Spinal cord (tissue), 9 donors: ENCODE measurements at regions not wholly inside any gene's neighbourhood (a gene's known extent, or its start where the extent isn't known, plus 50 kb on each side); places are given as distances from the start of the nearest gene placed in this dataset.

Experiments used
- DNase-seq, 6 donors: peaks; one replicate each; pipeline versions ENCODE4 v3.0.0 to v3.0.0-alpha.2; 2013 to 2015; ENCODE audit warnings: low spot score in 6 of 6, low read depth in 4 of 6
- H3K27ac ChIP-seq: one replicate; pipeline ENCODE4 v1.5.1; 2013; ENCODE audit warnings: low read depth, low read length, control low read depth
- H3K27me3 ChIP-seq: one replicate; pipeline ENCODE4 v1.6.1; 2013; ENCODE audit warnings: low read length; ENCODE audit not compliant: control insufficient read depth, insufficient read depth
- H3K36me3 ChIP-seq: one replicate; pipeline ENCODE4 v1.6.1; 2013; ENCODE audit warnings: low read length; ENCODE audit not compliant: control insufficient read depth, insufficient read depth
- H3K4me1 ChIP-seq: one replicate; pipeline ENCODE4 v1.6.1; 2013; ENCODE audit warnings: low read length; ENCODE audit not compliant: control insufficient read depth, insufficient read depth
- H3K4me3 ChIP-seq: one replicate; pipeline ENCODE4 v1.5.1; 2013; ENCODE audit warnings: low read depth, low read length, control low read depth
- H3K9me3 ChIP-seq: one replicate; pipeline ENCODE4 v1.6.1; 2013; ENCODE audit warnings: low read length; ENCODE audit not compliant: control insufficient read depth, insufficient read depth
- WGBS: methylation state at CpG from one replicate; pipeline ENCODE4 v1.1.5; 2013; ENCODE audit warnings: missing lambda C conversion rate; ENCODE audit not compliant: insufficient coverage; 5-methylcytosine and 5-hydroxymethylcytosine counted together
- donor health status: healthy.

- no CpG with 5 or more reads among the region's 2 CpGs for WGBS
- Histone ChIP-seq H3K9me3 (peaks cover 7% of the 10 kb centered on the region), H3K36me3 (no peaks in the 10 kb centered on the region)
Measured at GRCh38 chr7:17396692-17397091, 98.2 kb downstream of the AHR start.

GRCh38 chr7:17401791-17402627 lies 103.6 kb downstream of the AHR start:
- H3K4me1 ChIP-seq = no peaks in the 10 kb centered on the region
- DNase-seq = no peak
- H3K9me3 ChIP-seq = no peaks in the 10 kb centered on the region
- no peak overlapping the region for H3K27ac ChIP-seq
- no peak overlapping the region for H3K4me3 ChIP-seq
- H3K36me3 ChIP-seq = no peaks in the 10 kb centered on the region
- WGBS = no CpG with 5 or more reads among the region's 6 CpGs
- no peaks in the 10 kb centered on the region for H3K27me3 ChIP-seq

More at GRCh38 chr7:17396692-17397091, 98.2 kb downstream of the AHR start:
- no peak overlapping the region for H3K27ac ChIP-seq
- no peaks in the 10 kb centered on the region for H3K4me1 ChIP-seq
- no peak overlapping the region for H3K4me3 ChIP-seq
- H3K27me3 ChIP-seq = no peaks in the 10 kb centered on the region
- no peak for DNase-seq

GRCh38 chr7:17402628-17403278 lies 104.3 kb downstream of the AHR start:
- DNase-seq = no peak
- no peak overlapping the region for H3K27ac ChIP-seq
- H3K4me3 ChIP-seq = no peak overlapping the region
- no peaks in the 10 kb centered on the region for H3K36me3 ChIP-seq
- no peaks in the 10 kb centered on the region for H3K4me1 ChIP-seq
- no peaks in the 10 kb centered on the region for H3K27me3 ChIP-seq
- H3K9me3 ChIP-seq = no peaks in the 10 kb centered on the region
- 87% methylated on average over 7 of the region's 9 CpGs for WGBS

GRCh38 chr7:17404006-17404405 lies 105.6 kb downstream of the AHR start:
- no peaks in the 10 kb centered on the region for H3K9me3 ChIP-seq
- WGBS = 55% methylated on average over 3 of the region's 3 CpGs
- H3K4me1 ChIP-seq = no peaks in the 10 kb centered on the region

GRCh38 chr7:17405786-17406185 lies 107.3 kb downstream of the AHR start:
- H3K4me1 ChIP-seq = no peaks in the 10 kb centered on the region
- no peaks in the 10 kb centered on the region for H3K27me3 ChIP-seq
- no peaks in the 10 kb centered on the region for H3K36me3 ChIP-seq
- no peak overlapping the region for H3K4me3 ChIP-seq
- H3K27ac ChIP-seq = no peak overlapping the region
- no peak for DNase-seq
- 78% methylated on average over 7 of the region's 8 CpGs for WGBS
- H3K9me3 ChIP-seq = no peaks in the 10 kb centered on the region

More at GRCh38 chr7:17404006-17404405, 105.6 kb downstream of the AHR start:
- no peak overlapping the region for H3K4me3 ChIP-seq
- no peaks in the 10 kb centered on the region for H3K36me3 ChIP-seq
- no peak overlapping the region for H3K27ac ChIP-seq
- no peak for DNase-seq
- H3K27me3 ChIP-seq = no peaks in the 10 kb centered on the region

GRCh38 chr7:17406738-17407137 lies 108.3 kb downstream of the AHR start:
- H3K27ac ChIP-seq = no peak overlapping the region
- H3K36me3 ChIP-seq = no peaks in the 10 kb centered on the region
- H3K27me3 ChIP-seq = no peaks in the 10 kb centered on the region
- H3K4me3 ChIP-seq = no peak overlapping the region
- 96% methylated on average over 3 of the region's 3 CpGs for WGBS
- DNase-seq = no peak
- no peaks in the 10 kb centered on the region for H3K4me1 ChIP-seq
- no peaks in the 10 kb centered on the region for H3K9me3 ChIP-seq

GRCh38 chr7:17407229-17407628 lies 108.8 kb downstream of the AHR start:
- H3K4me1 ChIP-seq = no peaks in the 10 kb centered on the region
- H3K4me3 ChIP-seq = no peak overlapping the region
- no peak overlapping the region for H3K27ac ChIP-seq

GRCh38 chr7:17408245-17408903 lies 109.9 kb downstream of the AHR start:
- no peak overlapping the region for H3K27ac ChIP-seq

More at GRCh38 chr7:17407229-17407628, 108.8 kb downstream of the AHR start:
- DNase-seq = no peak
- no peaks in the 10 kb centered on the region for H3K27me3 ChIP-seq
- no peaks in the 10 kb centered on the region for H3K36me3 ChIP-seq
- no peaks in the 10 kb centered on the region for H3K9me3 ChIP-seq

GRCh38 chr7:17408904-17409290 lies 110.4 kb downstream of the AHR start:
- WGBS = no CpG with 5 or more reads among the region's 4 CpGs
- no peaks in the 10 kb centered on the region for H3K4me1 ChIP-seq
- no peak for DNase-seq
- no peaks in the 10 kb centered on the region for H3K9me3 ChIP-seq
- no peaks in the 10 kb centered on the region for H3K27me3 ChIP-seq
- no peak overlapping the region for H3K4me3 ChIP-seq
- no peak overlapping the region for H3K27ac ChIP-seq
- H3K36me3 ChIP-seq = no peaks in the 10 kb centered on the region

More at GRCh38 chr7:17408245-17408903, 109.9 kb downstream of the AHR start:
- Histone ChIP-seq H3K36me3 (no peaks in the 10 kb centered on the region), H3K9me3 (no peaks in the 10 kb centered on the region), H3K27me3 (no peaks in the 10 kb centered on the region), H3K4me1 (no peaks in the 10 kb centered on the region), H3K4me3 (no peak overlapping the region)
- 68% methylated on average over 3 of the region's 5 CpGs for WGBS
- DNase-seq = no peak
